Upper lobe of left lung (tissue), 4 donors: ENCODE measurements at regions not wholly inside any gene's neighbourhood (a gene's known extent, or its start where the extent isn't known, plus 50 kb on each side); places are given as distances from the start of the nearest gene placed in this dataset.

Source experiments
- EP300 ChIP-seq, 4 donors: sonication (generic); formaldehyde crosslinking; IDR thresholded peaks; one replicate each; pipeline ENCODE4 v1.5.1; 2017; ENCODE audit warnings: antibody characterized with exemption in 4 of 4, control low read depth in 2 of 4
- POLR2A ChIP-seq, 4 donors: fragments of 450-650 bp; IDR thresholded peaks; one replicate each; pipeline ENCODE4 v1.5.1; 2016 to 2017; ENCODE audit warnings: antibody characterized with exemption in 4 of 4, mild to moderate bottlenecking in 2 of 4
- POLR2AphosphoS5 ChIP-seq, 2 donors: sonication (generic); formaldehyde crosslinking; IDR thresholded peaks; one replicate each; pipeline ENCODE4 v1.5.1; 2017; ENCODE audit warnings: antibody characterized with exemption in 2 of 2
- TF ChIP-seq, protein P1 (sequence below), 6 experiments: fragments of 450-650 bp in 4 of 6; fragments of 200-600 bp in 2 of 6; sonication (generic) in 2 of 6; IDR thresholded peaks; one replicate each; pipeline ENCODE4 v1.5.1; 2016 to 2019; ENCODE audit warnings: antibody characterized with exemption in 6 of 6

DNA sequence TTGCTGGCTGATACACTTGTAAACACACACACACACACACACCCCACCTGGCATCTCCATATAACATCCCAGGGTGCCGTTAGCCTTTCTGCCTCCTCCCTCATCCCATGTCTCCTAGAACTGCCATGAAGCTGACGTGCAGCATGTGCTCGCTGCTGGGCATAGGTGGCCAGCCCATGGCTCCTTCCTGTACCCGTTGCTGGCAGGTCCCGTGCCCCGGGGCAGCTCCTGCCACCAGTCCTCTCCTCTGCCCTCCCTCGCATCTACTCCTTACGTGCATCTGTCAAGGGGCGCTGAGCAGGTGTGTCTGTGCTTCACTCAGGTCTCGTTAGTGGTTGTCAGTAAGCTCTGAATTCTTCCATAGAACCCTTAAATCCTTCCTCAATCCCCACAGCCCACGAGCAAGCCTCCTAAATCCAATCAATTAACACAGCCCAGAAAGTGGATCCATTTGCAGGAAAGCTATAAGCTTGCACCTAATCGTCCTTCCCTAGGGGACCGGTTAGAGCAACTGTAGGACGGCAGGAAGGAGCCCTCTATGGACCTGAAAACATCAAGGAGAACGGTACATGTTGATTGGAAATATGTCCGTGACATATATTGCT is 218.1 kb upstream of the FOXF1 start:
- no peak for TF ChIP-seq POLR2A (IDR thresholded peaks at IDR 0.05)
- TF ChIP-seq, protein P1, sequence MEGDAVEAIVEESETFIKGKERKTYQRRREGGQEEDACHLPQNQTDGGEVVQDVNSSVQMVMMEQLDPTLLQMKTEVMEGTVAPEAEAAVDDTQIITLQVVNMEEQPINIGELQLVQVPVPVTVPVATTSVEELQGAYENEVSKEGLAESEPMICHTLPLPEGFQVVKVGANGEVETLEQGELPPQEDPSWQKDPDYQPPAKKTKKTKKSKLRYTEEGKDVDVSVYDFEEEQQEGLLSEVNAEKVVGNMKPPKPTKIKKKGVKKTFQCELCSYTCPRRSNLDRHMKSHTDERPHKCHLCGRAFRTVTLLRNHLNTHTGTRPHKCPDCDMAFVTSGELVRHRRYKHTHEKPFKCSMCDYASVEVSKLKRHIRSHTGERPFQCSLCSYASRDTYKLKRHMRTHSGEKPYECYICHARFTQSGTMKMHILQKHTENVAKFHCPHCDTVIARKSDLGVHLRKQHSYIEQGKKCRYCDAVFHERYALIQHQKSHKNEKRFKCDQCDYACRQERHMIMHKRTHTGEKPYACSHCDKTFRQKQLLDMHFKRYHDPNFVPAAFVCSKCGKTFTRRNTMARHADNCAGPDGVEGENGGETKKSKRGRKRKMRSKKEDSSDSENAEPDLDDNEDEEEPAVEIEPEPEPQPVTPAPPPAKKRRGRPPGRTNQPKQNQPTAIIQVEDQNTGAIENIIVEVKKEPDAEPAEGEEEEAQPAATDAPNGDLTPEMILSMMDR (IDR thresholded peaks at IDR 0.05) = no peak
- TF ChIP-seq POLR2AphosphoS5 (IDR thresholded peaks at IDR 0.05) = no peak
- no peak for TF ChIP-seq EP300 (IDR thresholded peaks at IDR 0.05)
